Calu3 (cell line): ENCODE measurements at regions not wholly inside any gene's neighbourhood (a gene's known extent, or its start where the extent isn't known, plus 50 kb on each side); places are given as distances from the start of the nearest gene placed in this dataset.

Experiments
- BruUV-seq: library from RNA; stranded (reverse); fragments of 400-500 nt; replicated peaks from 2 replicates; lab custom pipeline; 2021; lab: Mats Ljungman, UMichigan
- CTCF ChIA-PET: fragments of 300-600 bp; sonication (Branson Sonifier 250); formaldehyde crosslinking; loops from one replicate; lab custom pipeline; 2022; ENCODE audit warnings: antibody characterized with exemption; lab: Charles Lee
- DNase-seq: peaks from one replicate; pipeline ENCODE4 v3.0.0; 2022
- H3K27ac Mint-ChIP-seq: one replicate; pipeline ENCODE4 v1.8.0; 2022; ENCODE audit warnings: mixed read lengths; ENCODE audit not compliant: unreplicated experiment
- H3K27me3 Mint-ChIP-seq: one replicate; pipeline ENCODE4 v1.8.0; 2022; ENCODE audit warnings: mixed read lengths; ENCODE audit not compliant: unreplicated experiment
- H3K36me3 Mint-ChIP-seq: one replicate; pipeline ENCODE4 v1.8.0; 2022; ENCODE audit warnings: mild to moderate bottlenecking, moderate library complexity, mixed read lengths; ENCODE audit not compliant: insufficient read depth, unreplicated experiment
- H3K4me1 Mint-ChIP-seq: one replicate; pipeline ENCODE4 v1.8.0; 2022; ENCODE audit warnings: mild to moderate bottlenecking, low read depth, mixed read lengths; ENCODE audit not compliant: unreplicated experiment
- H3K4me3 Mint-ChIP-seq: one replicate; pipeline ENCODE4 v1.8.0; 2022; ENCODE audit warnings: mild to moderate bottlenecking, low read depth, moderate library complexity, mixed read lengths; ENCODE audit not compliant: unreplicated experiment
- H3K9me3 Mint-ChIP-seq: one replicate; pipeline ENCODE4 v1.8.0; 2022; ENCODE audit warnings: low read depth, mixed read lengths; ENCODE audit not compliant: unreplicated experiment
- intact Hi-C: fragments of 100-400 bp; cut with micrococcal nuclease; formaldehyde crosslinking; loops from one replicate; pipeline ENCODE4 v1.10.0; 2022; ENCODE audit not compliant: unreplicated experiment
- TF ChIP-seq, protein P1 (sequence below): fragments of 200-600 bp; IDR thresholded peaks from one replicate; pipeline ENCODE4 v1.8.0; 2022; ENCODE audit warnings: antibody characterized with exemption; ENCODE audit not compliant: unreplicated experiment

DNA sequence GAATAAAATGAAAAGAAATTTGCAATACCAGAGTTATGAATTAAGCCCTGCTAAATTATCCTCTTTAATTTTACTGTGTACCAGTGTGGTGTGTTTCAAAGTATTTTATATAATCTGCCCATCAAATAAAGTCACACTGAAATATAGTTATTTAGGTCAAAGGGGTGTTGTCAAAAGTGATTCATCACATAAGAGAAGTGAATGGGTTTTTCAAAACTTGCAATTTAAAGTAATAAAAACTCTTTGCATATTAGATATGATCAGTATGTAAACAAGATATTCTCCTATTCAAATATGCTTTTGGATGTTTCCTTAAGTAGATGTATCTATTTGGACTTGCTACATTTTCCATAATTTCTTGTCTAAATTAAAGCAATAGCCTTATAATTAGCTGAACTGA is 1183.0 kb upstream of the CDH18 start:
- BruUV-seq: no TSS peak
- H3K4me3 Mint-ChIP-seq: no peak overlapping the region
- no peaks in the 10 kb centered on the region for H3K27me3 Mint-ChIP-seq
- DNase-seq: no peak
- H3K4me1 Mint-ChIP-seq: no peaks in the 10 kb centered on the region
- H3K27ac Mint-ChIP-seq: no peak overlapping the region
- no peaks in the 10 kb centered on the region for H3K36me3 Mint-ChIP-seq
- CTCF ChIA-PET: no interaction called here
- H3K9me3 Mint-ChIP-seq: no peaks in the 10 kb centered on the region
- TF ChIP-seq, protein P1, sequence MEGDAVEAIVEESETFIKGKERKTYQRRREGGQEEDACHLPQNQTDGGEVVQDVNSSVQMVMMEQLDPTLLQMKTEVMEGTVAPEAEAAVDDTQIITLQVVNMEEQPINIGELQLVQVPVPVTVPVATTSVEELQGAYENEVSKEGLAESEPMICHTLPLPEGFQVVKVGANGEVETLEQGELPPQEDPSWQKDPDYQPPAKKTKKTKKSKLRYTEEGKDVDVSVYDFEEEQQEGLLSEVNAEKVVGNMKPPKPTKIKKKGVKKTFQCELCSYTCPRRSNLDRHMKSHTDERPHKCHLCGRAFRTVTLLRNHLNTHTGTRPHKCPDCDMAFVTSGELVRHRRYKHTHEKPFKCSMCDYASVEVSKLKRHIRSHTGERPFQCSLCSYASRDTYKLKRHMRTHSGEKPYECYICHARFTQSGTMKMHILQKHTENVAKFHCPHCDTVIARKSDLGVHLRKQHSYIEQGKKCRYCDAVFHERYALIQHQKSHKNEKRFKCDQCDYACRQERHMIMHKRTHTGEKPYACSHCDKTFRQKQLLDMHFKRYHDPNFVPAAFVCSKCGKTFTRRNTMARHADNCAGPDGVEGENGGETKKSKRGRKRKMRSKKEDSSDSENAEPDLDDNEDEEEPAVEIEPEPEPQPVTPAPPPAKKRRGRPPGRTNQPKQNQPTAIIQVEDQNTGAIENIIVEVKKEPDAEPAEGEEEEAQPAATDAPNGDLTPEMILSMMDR: no peak
- intact Hi-C loops: no loop called here

DNA sequence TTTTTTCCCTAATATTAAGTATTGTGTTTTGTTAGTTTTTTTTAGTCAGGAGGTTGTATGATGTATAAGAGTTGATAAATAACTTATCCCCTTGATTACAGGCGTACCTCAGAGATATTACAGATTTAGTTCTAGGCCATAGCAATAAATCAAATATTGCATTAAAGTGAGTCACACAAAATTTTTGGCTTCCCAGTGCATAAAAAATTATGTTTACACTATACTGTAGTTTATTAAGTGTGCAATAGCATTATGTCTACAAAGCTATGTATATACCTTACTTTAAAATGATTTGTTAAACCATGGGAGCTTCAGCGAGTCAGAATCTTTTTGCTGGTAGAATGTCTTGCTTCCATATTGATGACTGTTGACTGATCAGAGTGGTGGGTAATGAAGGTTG is 1180.6 kb upstream of the CDH18 start:
- BruUV-seq: no TSS peak
- Mint-ChIP-seq H3K27me3 (no peaks in the 10 kb centered on the region), H3K27ac (no peak overlapping the region), H3K9me3 (no peaks in the 10 kb centered on the region), H3K4me1 (peaks cover 16% of the 10 kb centered on the region), H3K36me3 (no peaks in the 10 kb centered on the region), H3K4me3 (no peak overlapping the region)
- TF ChIP-seq, protein P1: no peak
- DNase-seq: no peak
- intact Hi-C loops: no loop called here
- CTCF ChIA-PET: no interaction called here

DNA sequence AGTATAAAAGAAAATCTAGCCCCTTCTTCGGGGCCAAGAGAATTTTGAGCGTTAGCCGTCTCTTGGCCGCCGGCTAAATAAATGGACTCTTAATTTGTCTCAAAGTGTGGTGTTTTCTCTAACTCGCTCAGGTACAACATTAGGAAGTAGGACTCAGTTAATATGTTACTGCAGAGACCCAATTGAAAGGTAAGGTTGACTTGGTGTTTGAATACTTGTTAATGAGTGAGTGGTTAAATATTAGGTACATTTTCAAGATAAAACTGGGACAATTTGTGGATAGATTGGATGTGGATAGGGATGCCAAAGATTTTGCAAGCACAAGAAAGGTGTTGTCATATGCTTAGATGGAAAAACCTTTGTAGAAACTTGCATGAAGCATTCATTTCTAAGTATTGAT is 1177.3 kb upstream of the CDH18 start:
- Mint-ChIP-seq H3K9me3 (no peaks in the 10 kb centered on the region), H3K4me1 (peaks cover 16% of the 10 kb centered on the region), H3K27me3 (no peaks in the 10 kb centered on the region), H3K4me3 (no peak overlapping the region), H3K27ac (peak overlapping the region; percentile 46), H3K36me3 (no peaks in the 10 kb centered on the region)
- CTCF ChIA-PET: no interaction called here
- no TSS peak for BruUV-seq
- intact Hi-C loops: no loop called here
- TF ChIP-seq, protein P1: no peak
- no peak for DNase-seq

DNA sequence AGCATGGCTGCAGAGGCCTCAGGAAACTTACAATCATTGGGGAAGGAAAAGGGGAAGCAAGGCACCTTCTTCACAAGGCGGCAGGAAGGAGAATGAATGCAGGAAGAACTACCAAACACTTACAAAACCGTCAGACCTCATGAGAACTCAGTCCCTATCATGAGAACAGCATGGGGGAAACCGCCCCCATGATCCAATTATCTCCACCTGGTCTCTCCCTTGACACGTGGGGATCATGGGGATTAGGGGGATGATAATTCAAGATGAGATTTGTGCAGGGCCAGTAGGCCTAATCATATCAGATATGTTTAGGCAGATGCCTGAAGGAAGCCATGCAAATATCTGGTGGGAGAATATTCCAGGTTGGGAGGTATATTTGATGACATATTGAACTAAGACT is 1176.4 kb upstream of the CDH18 start:
- no peak for DNase-seq
- H3K9me3 Mint-ChIP-seq: no peaks in the 10 kb centered on the region
- H3K4me3 Mint-ChIP-seq: no peak overlapping the region
- TF ChIP-seq, protein P1: no peak
- BruUV-seq: no TSS peak
- H3K4me1 Mint-ChIP-seq: peaks cover 19% of the 10 kb centered on the region
- intact Hi-C loops: no loop called here
- no peak overlapping the region for H3K27ac Mint-ChIP-seq
- H3K27me3 Mint-ChIP-seq: no peaks in the 10 kb centered on the region
- H3K36me3 Mint-ChIP-seq: peaks cover under 1% of the 10 kb centered on the region
- CTCF ChIA-PET: no interaction called here
